GM23338 (cell line): ENCODE measurements at regions not wholly inside any gene's neighbourhood (a gene's known extent, or its start where the extent isn't known, plus 50 kb on each side); places are given as distances from the start of the nearest gene placed in this dataset.

Experiments
- ATAC-seq: fragments of 200-7000 bp; cut with Tn5 transposase; 3 replicates; pipeline ENCODE4 v1.9.1; 2020
- DNase-seq: peaks from one replicate; pipeline ENCODE4 v3.0.0-alpha.2; 2015; ENCODE audit warnings: low spot score
- H2AFZ ChIP-seq: fragments of 200-600 bp; sonication (generic); 2 replicates; pipeline ENCODE4 v1.8.0; 2016; ENCODE audit warnings: antibody characterized with exemption, mild to moderate bottlenecking, moderate library complexity
- H3F3A ChIP-seq: fragments of 200-600 bp; sonication (generic); replicated peaks from 2 replicates; pipeline ENCODE4 v1.8.0; 2017; ENCODE audit warnings: antibody characterized with exemption, mixed run types, low read depth
- H3K27ac ChIP-seq: fragments of 200-600 bp; sonication (generic); 2 replicates; pipeline ENCODE4 v1.6.1; 2016; ENCODE audit warnings: low read depth
- H3K27me3 ChIP-seq: fragments of 200-600 bp; sonication (generic); 2 replicates; pipeline ENCODE4 v1.8.0; 2016; ENCODE audit warnings: mild to moderate bottlenecking, mixed run types, moderate library complexity; ENCODE audit not compliant: insufficient read depth
- H3K36me3 ChIP-seq: fragments of 200-600 bp; sonication (generic); 2 replicates; pipeline ENCODE4 v1.8.0; 2016; ENCODE audit warnings: mild to moderate bottlenecking; ENCODE audit not compliant: insufficient read depth
- H3K4me1 ChIP-seq: fragments of 200-600 bp; sonication (generic); 2 replicates; pipeline ENCODE4 v1.8.0; 2016; ENCODE audit warnings: mild to moderate bottlenecking, moderate library complexity; ENCODE audit not compliant: insufficient read depth
- H3K4me2 ChIP-seq: fragments of 200-600 bp; sonication (generic); 2 replicates; pipeline ENCODE4 v1.7.1; 2017; ENCODE audit warnings: mixed run types
- H3K4me3 ChIP-seq: fragments of 200-600 bp; sonication (generic); 2 replicates; pipeline ENCODE4 v1.6.1; 2016; ENCODE audit warnings: mixed run types
- H3K79me2 ChIP-seq: fragments of 200-600 bp; sonication (generic); replicated peaks from 2 replicates; pipeline ENCODE4 v1.8.0; 2017; ENCODE audit warnings: mild to moderate bottlenecking; ENCODE audit not compliant: insufficient read depth
- H3K9me2 ChIP-seq: fragments of 200-600 bp; sonication (generic); 2 replicates; pipeline ENCODE4 v1.8.0; 2017; ENCODE audit not compliant: insufficient read depth
- H4K20me1 ChIP-seq: fragments of 200-600 bp; sonication (generic); replicated peaks from 2 replicates; pipeline ENCODE4 v1.8.0; 2017; ENCODE audit warnings: mild to moderate bottlenecking; ENCODE audit not compliant: insufficient read depth
- H3K27ac Mint-ChIP-seq: 2 replicates; pipeline ENCODE4 v1.8.0; 2020; ENCODE audit warnings: inconsistent platforms, mild to moderate bottlenecking, moderate library complexity, mixed read lengths
- H3K27me3 Mint-ChIP-seq: 3 replicates; pipeline ENCODE4 v1.8.0; 2022; ENCODE audit warnings: low read depth, mild to moderate bottlenecking, moderate library complexity, mixed read lengths, inconsistent platforms; ENCODE audit not compliant: insufficient read depth, poor library complexity
- H3K36me3 Mint-ChIP-seq: 3 replicates; pipeline ENCODE4 v1.8.0; 2021; ENCODE audit warnings: low read depth, mild to moderate bottlenecking, inconsistent platforms, moderate library complexity, mixed read lengths
- H3K4me1 Mint-ChIP-seq: 3 replicates; pipeline ENCODE4 v1.8.0; 2020; ENCODE audit warnings: mild to moderate bottlenecking, inconsistent platforms, mixed read lengths
- H3K4me3 Mint-ChIP-seq: 3 replicates; pipeline ENCODE4 v1.8.0; 2021; ENCODE audit warnings: moderate library complexity, mild to moderate bottlenecking, inconsistent platforms, mixed read lengths
- H3K9me3 Mint-ChIP-seq: 3 replicates; pipeline ENCODE4 v1.8.0; 2020; ENCODE audit warnings: moderate library complexity, mild to moderate bottlenecking, inconsistent platforms, mixed read lengths
- CREB1 ChIP-seq: fragments of 250-450 bp; sonication (Bioruptor Pico); IDR thresholded peaks from 2 replicates; pipeline ENCODE4 v1.5.0; 2020; ENCODE audit warnings: low read depth, mild to moderate bottlenecking, moderate library complexity
- CTCF ChIP-seq, 2 experiments: fragments of 200-600 bp in 1 of 2; sonication (generic) in 1 of 2; conservative IDR thresholded peaks; 2 replicates each; pipeline versions ENCODE4 v1.5.1 to v1.6.1; 2016 to 2017; ENCODE audit warnings: antibody characterized with exemption in 2 of 2, low read depth in 2 of 2, mild to moderate bottlenecking in 2 of 2, moderate library complexity in 1 of 2
- EZH2 ChIP-seq: fragments of 200-600 bp; sonication (generic); IDR thresholded peaks from one replicate; pipeline ENCODE4 v1.8.0; 2017; ENCODE audit warnings: antibody characterized with exemption, mild to moderate bottlenecking, low read depth; ENCODE audit not compliant: unreplicated experiment
- EZH2phosphoT487 ChIP-seq: fragments of 200-600 bp; sonication (generic); IDR thresholded peaks from one replicate; pipeline ENCODE4 v1.8.1; 2018; ENCODE audit warnings: antibody characterized with exemption; ENCODE audit not compliant: unreplicated experiment
- JUNB ChIP-seq: IDR thresholded peaks from one replicate; pipeline ENCODE4 v1.6.1; 2016; ENCODE audit warnings: antibody characterized with exemption; ENCODE audit not compliant: unreplicated experiment
- NANOG ChIP-seq: IDR thresholded peaks from 2 replicates; pipeline ENCODE4 v1.6.1; 2016; ENCODE audit warnings: antibody characterized with exemption, borderline replicate concordance
- POLR2AphosphoS5 ChIP-seq: IDR thresholded peaks from 2 replicates; pipeline ENCODE4 v1.6.1; 2016; ENCODE audit warnings: antibody characterized with exemption, low read depth
- STAT1 ChIP-seq: IDR thresholded peaks from one replicate; pipeline ENCODE4 v1.6.1; 2016; ENCODE audit warnings: antibody characterized with exemption; ENCODE audit not compliant: unreplicated experiment
- ZNF114 ChIP-seq: fragments of 250-450 bp; sonication (Bioruptor Pico); IDR thresholded peaks from 2 replicates; pipeline ENCODE4 v1.5.0; 2020; ENCODE audit warnings: mild to moderate bottlenecking, moderate library complexity
- ZNF331 ChIP-seq: fragments of 250-450 bp; sonication (Bioruptor Pico); IDR thresholded peaks from 2 replicates; pipeline ENCODE4 v1.5.0; 2020; ENCODE audit warnings: low read depth, mild to moderate bottlenecking, moderate library complexity
- TF ChIP-seq, protein P1 (sequence below): IDR thresholded peaks from 2 replicates; pipeline ENCODE4 v1.6.1; 2016; ENCODE audit warnings: antibody characterized with exemption
- TF ChIP-seq, protein P2 (sequence below): IDR thresholded peaks from one replicate; pipeline ENCODE4 v1.6.1; 2018; ENCODE audit warnings: antibody characterized with exemption; ENCODE audit not compliant: unreplicated experiment
- TF ChIP-seq, protein P3 (sequence below): fragments of 250-450 bp; sonication (Bioruptor Pico); IDR thresholded peaks from 2 replicates; pipeline ENCODE4 v1.5.0; 2020; ENCODE audit warnings: mild to moderate bottlenecking, moderate library complexity

DNA sequence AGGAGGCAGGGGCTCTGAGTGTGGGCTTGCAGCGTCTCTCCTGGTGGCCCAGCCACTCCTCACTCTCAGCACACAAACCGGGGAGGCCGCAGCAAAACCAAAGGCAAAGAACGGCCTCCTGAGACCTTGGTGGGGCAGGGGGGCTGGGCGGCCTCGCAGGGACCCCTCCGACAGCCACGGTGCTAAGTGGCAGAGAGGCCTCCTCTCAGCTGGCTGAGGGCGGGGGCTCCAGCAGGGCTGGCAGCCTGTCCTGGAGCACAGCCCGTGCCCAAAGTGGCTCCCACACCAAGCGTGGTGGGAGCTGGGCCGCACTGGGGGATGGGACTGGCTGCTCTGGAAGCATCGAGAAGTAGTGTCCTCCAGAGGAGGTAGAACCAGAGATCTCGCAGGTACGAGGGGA is 334.4 kb downstream of the QKI start:
- no peak overlapping the region for H2AFZ ChIP-seq
- no peaks in the 10 kb centered on the region for H3K4me1 ChIP-seq
- no peak for ATAC-seq
- H4K20me1 ChIP-seq = no peaks in the 10 kb centered on the region
- H3K4me3 ChIP-seq = no peak overlapping the region
- no peak for DNase-seq
- peaks cover 4% of the 10 kb centered on the region; the same call in 2 of the 3 replicates for H3K36me3 Mint-ChIP-seq
- no peaks in the 10 kb centered on the region for H3K36me3 ChIP-seq
- no peak overlapping the region for H3K4me3 Mint-ChIP-seq
- no peaks in the 10 kb centered on the region for H3K79me2 ChIP-seq
- TF ChIP-seq EZH2phosphoT487 = no peak
- TF ChIP-seq CREB1 = no peak
- TF ChIP-seq, protein P1, sequence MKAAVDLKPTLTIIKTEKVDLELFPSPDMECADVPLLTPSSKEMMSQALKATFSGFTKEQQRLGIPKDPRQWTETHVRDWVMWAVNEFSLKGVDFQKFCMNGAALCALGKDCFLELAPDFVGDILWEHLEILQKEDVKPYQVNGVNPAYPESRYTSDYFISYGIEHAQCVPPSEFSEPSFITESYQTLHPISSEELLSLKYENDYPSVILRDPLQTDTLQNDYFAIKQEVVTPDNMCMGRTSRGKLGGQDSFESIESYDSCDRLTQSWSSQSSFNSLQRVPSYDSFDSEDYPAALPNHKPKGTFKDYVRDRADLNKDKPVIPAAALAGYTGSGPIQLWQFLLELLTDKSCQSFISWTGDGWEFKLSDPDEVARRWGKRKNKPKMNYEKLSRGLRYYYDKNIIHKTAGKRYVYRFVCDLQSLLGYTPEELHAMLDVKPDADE = no peak
- TF ChIP-seq STAT1 = no peak
- no peak for TF ChIP-seq ZNF331 (CRISPR knock-in tag)
- TF ChIP-seq, protein P2, sequence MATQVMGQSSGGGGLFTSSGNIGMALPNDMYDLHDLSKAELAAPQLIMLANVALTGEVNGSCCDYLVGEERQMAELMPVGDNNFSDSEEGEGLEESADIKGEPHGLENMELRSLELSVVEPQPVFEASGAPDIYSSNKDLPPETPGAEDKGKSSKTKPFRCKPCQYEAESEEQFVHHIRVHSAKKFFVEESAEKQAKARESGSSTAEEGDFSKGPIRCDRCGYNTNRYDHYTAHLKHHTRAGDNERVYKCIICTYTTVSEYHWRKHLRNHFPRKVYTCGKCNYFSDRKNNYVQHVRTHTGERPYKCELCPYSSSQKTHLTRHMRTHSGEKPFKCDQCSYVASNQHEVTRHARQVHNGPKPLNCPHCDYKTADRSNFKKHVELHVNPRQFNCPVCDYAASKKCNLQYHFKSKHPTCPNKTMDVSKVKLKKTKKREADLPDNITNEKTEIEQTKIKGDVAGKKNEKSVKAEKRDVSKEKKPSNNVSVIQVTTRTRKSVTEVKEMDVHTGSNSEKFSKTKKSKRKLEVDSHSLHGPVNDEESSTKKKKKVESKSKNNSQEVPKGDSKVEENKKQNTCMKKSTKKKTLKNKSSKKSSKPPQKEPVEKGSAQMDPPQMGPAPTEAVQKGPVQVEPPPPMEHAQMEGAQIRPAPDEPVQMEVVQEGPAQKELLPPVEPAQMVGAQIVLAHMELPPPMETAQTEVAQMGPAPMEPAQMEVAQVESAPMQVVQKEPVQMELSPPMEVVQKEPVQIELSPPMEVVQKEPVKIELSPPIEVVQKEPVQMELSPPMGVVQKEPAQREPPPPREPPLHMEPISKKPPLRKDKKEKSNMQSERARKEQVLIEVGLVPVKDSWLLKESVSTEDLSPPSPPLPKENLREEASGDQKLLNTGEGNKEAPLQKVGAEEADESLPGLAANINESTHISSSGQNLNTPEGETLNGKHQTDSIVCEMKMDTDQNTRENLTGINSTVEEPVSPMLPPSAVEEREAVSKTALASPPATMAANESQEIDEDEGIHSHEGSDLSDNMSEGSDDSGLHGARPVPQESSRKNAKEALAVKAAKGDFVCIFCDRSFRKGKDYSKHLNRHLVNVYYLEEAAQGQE = no peak
- TF ChIP-seq JUNB = no peak
- no peak for TF ChIP-seq CTCF (conservative IDR thresholded peaks at IDR 0.05; ENCODE audit: low read depth in 2 of 2)
- no peak for TF ChIP-seq EZH2
- TF ChIP-seq, protein P3, sequence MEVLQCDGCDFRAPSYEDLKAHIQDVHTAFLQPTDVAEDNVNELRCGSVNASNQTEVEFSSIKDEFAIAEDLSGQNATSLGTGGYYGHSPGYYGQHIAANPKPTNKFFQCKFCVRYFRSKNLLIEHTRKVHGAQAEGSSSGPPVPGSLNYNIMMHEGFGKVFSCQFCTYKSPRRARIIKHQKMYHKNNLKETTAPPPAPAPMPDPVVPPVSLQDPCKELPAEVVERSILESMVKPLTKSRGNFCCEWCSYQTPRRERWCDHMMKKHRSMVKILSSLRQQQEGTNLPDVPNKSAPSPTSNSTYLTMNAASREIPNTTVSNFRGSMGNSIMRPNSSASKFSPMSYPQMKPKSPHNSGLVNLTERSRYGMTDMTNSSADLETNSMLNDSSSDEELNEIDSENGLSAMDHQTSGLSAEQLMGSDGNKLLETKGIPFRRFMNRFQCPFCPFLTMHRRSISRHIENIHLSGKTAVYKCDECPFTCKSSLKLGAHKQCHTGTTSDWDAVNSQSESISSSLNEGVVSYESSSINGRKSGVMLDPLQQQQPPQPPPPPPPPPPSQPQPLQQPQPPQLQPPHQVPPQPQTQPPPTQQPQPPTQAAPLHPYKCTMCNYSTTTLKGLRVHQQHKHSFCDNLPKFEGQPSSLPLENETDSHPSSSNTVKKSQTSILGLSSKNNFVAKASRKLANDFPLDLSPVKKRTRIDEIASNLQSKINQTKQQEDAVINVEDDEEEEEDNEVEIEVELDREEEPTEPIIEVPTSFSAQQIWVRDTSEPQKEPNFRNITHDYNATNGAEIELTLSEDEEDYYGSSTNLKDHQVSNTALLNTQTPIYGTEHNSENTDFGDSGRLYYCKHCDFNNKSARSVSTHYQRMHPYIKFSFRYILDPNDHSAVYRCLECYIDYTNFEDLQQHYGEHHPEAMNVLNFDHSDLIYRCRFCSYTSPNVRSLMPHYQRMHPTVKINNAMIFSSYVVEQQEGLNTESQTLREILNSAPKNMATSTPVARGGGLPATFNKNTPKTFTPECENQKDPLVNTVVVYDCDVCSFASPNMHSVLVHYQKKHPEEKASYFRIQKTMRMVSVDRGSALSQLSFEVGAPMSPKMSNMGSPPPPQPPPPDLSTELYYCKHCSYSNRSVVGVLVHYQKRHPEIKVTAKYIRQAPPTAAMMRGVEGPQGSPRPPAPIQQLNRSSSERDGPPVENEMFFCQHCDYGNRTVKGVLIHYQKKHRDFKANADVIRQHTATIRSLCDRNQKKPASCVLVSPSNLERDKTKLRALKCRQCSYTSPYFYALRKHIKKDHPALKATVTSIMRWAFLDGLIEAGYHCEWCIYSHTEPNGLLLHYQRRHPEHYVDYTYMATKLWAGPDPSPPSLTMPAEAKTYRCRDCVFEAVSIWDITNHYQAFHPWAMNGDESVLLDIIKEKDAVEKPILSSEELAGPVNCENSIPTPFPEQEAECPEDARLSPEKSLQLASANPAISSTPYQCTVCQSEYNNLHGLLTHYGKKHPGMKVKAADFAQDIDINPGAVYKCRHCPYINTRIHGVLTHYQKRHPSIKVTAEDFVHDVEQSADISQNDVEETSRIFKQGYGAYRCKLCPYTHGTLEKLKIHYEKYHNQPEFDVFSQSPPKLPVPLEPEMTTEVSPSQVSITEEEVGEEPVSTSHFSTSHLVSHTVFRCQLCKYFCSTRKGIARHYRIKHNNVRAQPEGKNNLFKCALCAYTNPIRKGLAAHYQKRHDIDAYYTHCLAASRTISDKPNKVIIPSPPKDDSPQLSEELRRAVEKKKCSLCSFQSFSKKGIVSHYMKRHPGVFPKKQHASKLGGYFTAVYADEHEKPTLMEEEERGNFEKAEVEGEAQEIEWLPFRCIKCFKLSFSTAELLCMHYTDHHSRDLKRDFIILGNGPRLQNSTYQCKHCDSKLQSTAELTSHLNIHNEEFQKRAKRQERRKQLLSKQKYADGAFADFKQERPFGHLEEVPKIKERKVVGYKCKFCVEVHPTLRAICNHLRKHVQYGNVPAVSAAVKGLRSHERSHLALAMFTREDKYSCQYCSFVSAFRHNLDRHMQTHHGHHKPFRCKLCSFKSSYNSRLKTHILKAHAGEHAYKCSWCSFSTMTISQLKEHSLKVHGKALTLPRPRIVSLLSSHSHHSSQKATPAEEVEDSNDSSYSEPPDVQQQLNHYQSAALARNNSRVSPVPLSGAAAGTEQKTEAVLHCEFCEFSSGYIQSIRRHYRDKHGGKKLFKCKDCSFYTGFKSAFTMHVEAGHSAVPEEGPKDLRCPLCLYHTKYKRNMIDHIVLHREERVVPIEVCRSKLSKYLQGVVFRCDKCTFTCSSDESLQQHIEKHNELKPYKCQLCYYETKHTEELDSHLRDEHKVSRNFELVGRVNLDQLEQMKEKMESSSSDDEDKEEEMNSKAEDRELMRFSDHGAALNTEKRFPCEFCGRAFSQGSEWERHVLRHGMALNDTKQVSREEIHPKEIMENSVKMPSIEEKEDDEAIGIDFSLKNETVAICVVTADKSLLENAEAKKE (CRISPR knock-in tag) = no peak
- no peak for TF ChIP-seq POLR2AphosphoS5
- TF ChIP-seq ZNF114 = no peak
- TF ChIP-seq NANOG = no peak
- no peak overlapping the region for H3K4me2 ChIP-seq
- H3K9me2 ChIP-seq = no peaks in the 10 kb centered on the region
- H3K27me3 ChIP-seq = no peaks in the 10 kb centered on the region
- H3K27me3 Mint-ChIP-seq = peaks cover 1% of the 10 kb centered on the region
- no peaks in the 10 kb centered on the region for H3F3A ChIP-seq
- peaks cover 4% of the 10 kb centered on the region; the same call in 1 of the 3 replicates for H3K9me3 Mint-ChIP-seq
- no peak overlapping the region for H3K27ac Mint-ChIP-seq
- H3K27ac ChIP-seq = no peak overlapping the region
- H3K4me1 Mint-ChIP-seq = peaks cover 4% of the 10 kb centered on the region; the same call in 2 of the 3 replicates
